ENCODE measurements at regions not wholly inside any gene's neighbourhood (a gene's known extent, or its start where the extent isn't known, plus 50 kb on each side); places are given as distances from the start of the nearest gene placed in this dataset.

DNA sequence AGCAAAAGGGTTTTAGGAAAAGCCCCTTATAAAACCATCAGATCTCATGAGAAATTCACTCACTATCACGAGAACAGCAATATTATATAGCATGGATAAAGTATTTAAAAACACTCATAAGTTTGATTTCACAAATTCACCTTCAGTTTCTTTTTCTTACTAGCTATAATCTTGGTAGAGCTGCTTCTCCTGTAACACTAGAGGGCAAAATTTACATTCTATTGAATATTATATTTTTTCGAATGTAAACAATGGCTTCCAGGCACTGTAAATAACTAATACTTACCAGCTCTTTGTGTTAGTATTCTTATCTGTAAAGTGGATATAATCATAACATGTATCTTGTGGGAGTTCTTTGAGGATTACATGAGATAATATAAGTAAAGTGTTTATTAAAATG, 259.6 kb downstream of the CCER1 start:
- TF ChIP-seq, protein P1, sequence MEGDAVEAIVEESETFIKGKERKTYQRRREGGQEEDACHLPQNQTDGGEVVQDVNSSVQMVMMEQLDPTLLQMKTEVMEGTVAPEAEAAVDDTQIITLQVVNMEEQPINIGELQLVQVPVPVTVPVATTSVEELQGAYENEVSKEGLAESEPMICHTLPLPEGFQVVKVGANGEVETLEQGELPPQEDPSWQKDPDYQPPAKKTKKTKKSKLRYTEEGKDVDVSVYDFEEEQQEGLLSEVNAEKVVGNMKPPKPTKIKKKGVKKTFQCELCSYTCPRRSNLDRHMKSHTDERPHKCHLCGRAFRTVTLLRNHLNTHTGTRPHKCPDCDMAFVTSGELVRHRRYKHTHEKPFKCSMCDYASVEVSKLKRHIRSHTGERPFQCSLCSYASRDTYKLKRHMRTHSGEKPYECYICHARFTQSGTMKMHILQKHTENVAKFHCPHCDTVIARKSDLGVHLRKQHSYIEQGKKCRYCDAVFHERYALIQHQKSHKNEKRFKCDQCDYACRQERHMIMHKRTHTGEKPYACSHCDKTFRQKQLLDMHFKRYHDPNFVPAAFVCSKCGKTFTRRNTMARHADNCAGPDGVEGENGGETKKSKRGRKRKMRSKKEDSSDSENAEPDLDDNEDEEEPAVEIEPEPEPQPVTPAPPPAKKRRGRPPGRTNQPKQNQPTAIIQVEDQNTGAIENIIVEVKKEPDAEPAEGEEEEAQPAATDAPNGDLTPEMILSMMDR (IDR thresholded peaks at IDR 0.05; ENCODE audit: insufficient read depth, low read depth, low read length), result peak; percentile 13
- no peak for TF ChIP-seq EZH2 (IDR thresholded peaks at IDR 0.05; ENCODE audit: insufficient read depth, low read length)
